ENCODE measurements at regions not wholly inside any gene's neighbourhood (a gene's known extent, or its start where the extent isn't known, plus 50 kb on each side); places are given as distances from the start of the nearest gene placed in this dataset.
A peak's percentile ranks its signal among the peaks of the same experiment; 100 is the strongest.

GRCh38 chr5:3393122-3393919, 202.3 kb upstream of the IRX1 start:
- no peak for DNase-seq

GRCh38 chr5:3392306-3392939, 203.2 kb upstream of the IRX1 start:
- peak in 2 of 4 experiments; percentile 15 to 23 for DNase-seq

GRCh38 chr5:3391210-3391609, 204.4 kb upstream of the IRX1 start:
- no peak for DNase-seq

GRCh38 chr5:3389471-3390026, 206.1 kb upstream of the IRX1 start:
- DNase-seq: no peak

- no peak for DNase-seq
Observed at GRCh38 chr5:3386637-3387036, 209.0 kb upstream of the IRX1 start.

GRCh38 chr5:3385991-3386519, 209.6 kb upstream of the IRX1 start:
- no peak for DNase-seq

- DNase-seq: no peak
Observed at GRCh38 chr5:3384531-3384930, 211.1 kb upstream of the IRX1 start.

GRCh38 chr5:3382782-3383181, 212.8 kb upstream of the IRX1 start:
- DNase-seq: no peak

- no peak for DNase-seq
Observed at GRCh38 chr5:3382151-3382550, 213.5 kb upstream of the IRX1 start.

GRCh38 chr5:3381206-3381825, 214.3 kb upstream of the IRX1 start:
- no peak for DNase-seq

GRCh38 chr5:3380689-3381088, 214.9 kb upstream of the IRX1 start:
- no peak for DNase-seq

GRCh38 chr5:3377831-3378230, 217.8 kb upstream of the IRX1 start:
- no peak for DNase-seq

GRCh38 chr5:3377176-3377575, 218.5 kb upstream of the IRX1 start:
- no peak for DNase-seq

- DNase-seq: no peak
Observed at GRCh38 chr5:3376611-3377010, 219.0 kb upstream of the IRX1 start.

- no peak for DNase-seq
Observed at GRCh38 chr5:3375586-3376311, 219.9 kb upstream of the IRX1 start.

GRCh38 chr5:3373391-3373790, 222.2 kb upstream of the IRX1 start:
- DNase-seq: no peak

GRCh38 chr5:3372289-3372688, 223.3 kb upstream of the IRX1 start:
- no peak for DNase-seq

- no peak for DNase-seq
Observed at GRCh38 chr5:3365501-3366215, 230.0 kb upstream of the IRX1 start.

GRCh38 chr5:3364941-3365340, 230.7 kb upstream of the IRX1 start:
- DNase-seq: no peak

- DNase-seq: no peak
Observed at GRCh38 chr5:3364433-3364832, 231.2 kb upstream of the IRX1 start.

GRCh38 chr5:3362606-3362910, 233.1 kb upstream of the IRX1 start:
- no peak for DNase-seq

- no peak for DNase-seq
Observed at GRCh38 chr5:3361811-3362605, 233.6 kb upstream of the IRX1 start.

All from activated CD4-positive, CD25-positive, alpha-beta regulatory T cell (primary cell).